GM08714 (cell line): ENCODE measurements at regions not wholly inside any gene's neighbourhood (a gene's known extent, or its start where the extent isn't known, plus 50 kb on each side); places are given as distances from the start of the nearest gene placed in this dataset.
"Not testable (repeated sequence)": the region's sequence is repeated elsewhere in the genome, so short reads cannot be mapped to it uniquely, and the experiment has no call there.

Experiments used
- H3K4me3 ChIP-seq: fragments of 200-500 bp; sonication (Bioruptor generic); 2 replicates; pipeline ENCODE4 v1.5.1; 2014; ENCODE audit warnings: mild to moderate bottlenecking, low read length, inconsistent platforms

GRCh38 chr5:177857642-177858200 is 75.0 kb upstream of the FAM153A start:
- not testable (repeated sequence) for H3K4me3 ChIP-seq

- not testable (repeated sequence) for H3K4me3 ChIP-seq
These were observed 73.8 kb upstream of the FAM153A start for GRCh38 chr5:177856474-177856873.

- H3K4me3 ChIP-seq = not testable (repeated sequence)
These were observed 65.2 kb upstream of the FAM153A start for GRCh38 chr5:177847914-177848313.

- H3K4me3 ChIP-seq = not testable (repeated sequence)
These were observed 63.9 kb upstream of the FAM153A start for GRCh38 chr5:177846598-177846997.

GRCh38 chr5:177845906-177846305 is 63.2 kb upstream of the FAM153A start:
- H3K4me3 ChIP-seq = not testable (repeated sequence)

- not testable (repeated sequence) for H3K4me3 ChIP-seq
These were observed 53.5 kb upstream of the FAM153A start for GRCh38 chr5:177836191-177836590.
